ENCODE measurements at regions not wholly inside any gene's neighbourhood (a gene's known extent, or its start where the extent isn't known, plus 50 kb on each side); places are given as distances from the start of the nearest gene placed in this dataset.

DNA sequence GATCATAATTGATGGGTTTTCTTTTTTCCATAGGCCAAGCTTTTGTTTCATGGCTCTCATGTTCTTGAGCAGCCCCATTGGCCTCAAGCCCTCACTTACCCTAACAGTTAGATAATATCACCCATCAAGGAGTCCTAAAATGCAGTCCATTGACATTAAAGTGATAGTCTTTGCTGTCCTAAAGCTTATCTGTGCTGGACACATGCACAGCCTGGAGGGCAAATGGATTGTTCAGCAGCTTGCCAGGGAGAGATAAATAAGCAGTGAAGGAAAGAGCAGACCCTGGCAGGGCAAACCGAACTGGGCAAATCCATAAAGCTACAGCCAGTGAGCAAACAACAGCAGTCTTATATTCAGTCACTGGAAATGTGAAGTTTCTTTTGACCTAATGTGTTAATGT lies 199.6 kb upstream of the MID1 start:
- no peak for DNase-seq

DNA sequence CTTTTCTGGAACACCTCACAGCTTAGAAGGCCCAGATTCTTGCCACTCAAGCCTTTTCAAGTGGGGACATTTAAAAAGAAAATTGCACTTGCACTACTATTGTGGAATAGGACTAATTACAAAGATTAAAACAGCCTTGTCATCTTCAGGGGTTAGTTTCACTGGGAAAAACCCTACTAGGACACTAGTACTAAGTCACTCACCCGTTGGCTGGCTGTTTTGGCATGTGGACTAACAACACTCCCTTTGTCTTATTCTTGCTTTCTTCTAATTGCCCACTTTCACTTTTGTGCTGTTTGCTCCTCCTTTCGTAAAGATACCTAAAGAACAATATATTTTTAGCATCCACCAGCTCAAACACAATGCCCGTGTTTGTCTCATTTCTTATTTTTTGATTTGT lies 200.9 kb upstream of the MID1 start:
- no peak for DNase-seq

DNA sequence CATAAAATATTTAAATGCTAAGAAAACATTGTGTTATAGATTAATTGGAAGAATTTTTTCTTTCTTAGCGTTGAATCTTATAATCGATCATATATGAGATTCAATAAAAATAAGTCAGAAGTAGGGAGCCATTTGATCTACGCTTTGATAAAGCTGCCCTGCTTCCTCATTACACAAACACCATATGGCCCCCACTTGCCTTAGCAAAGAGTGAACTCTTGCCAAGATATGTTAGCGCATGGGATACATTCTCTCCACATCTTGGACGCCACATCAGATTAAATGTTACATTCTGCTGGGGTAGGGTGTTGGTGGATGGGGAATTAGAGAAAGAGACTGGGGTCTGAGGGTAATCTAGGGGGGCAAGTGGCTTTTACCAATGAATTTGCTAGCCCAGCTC lies 207.7 kb upstream of the MID1 start:
- no peak for DNase-seq

DNA sequence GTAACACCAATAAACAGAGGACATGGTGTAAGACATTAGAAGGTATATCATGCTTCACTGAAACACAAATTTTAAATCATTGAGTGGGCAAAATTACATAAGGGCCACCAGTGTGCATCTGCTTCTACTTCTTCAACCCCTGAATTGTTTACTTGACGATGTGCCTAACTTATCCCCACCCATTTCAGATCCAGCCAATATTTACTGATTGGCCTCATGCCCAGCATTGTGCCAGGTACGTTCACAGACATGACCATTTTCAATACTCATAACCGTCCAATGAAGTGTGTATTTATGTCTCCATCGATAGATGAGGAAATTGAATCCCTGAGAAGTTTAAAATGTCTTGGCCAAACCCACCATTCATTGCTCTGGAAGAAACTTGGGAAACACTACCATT lies 208.3 kb upstream of the MID1 start:
- no peak for DNase-seq

DNA sequence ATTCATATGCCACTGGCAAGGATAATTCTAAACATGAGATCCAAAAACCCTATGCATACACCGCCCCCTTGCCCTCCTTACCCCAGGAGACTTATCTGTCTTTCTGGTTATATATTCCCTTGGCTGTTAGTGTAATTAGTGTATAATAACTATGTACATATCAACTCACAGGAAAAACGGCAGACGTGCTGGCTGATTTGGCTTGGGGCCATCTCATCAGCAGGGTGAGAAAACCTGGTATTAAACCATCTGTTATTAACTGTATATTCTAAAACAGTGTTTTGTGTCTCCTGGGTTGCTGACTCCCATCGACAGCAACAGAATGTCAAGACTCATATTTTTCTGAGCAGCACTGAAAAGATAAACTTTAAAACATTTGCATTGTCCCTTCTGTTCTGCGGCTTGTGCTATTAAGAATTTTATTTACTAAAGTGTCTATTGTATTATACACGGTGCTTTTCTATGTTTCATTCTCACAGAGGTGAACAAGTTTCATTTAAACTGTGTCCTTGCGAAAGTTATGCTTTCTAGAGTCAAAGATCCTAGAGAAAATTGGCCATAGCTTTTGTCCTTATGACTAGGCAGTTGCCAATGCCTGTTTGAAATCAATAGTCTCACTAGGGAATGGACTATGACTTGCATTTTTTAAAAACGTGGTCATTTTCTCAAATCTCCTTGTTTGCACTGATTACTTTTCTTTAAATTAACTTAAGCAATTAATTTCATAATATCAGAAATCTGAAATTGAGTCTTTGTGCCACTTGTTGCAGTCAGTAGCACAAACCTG lies 211.5 kb upstream of the MID1 start:
- no peak for DNase-seq

DNA sequence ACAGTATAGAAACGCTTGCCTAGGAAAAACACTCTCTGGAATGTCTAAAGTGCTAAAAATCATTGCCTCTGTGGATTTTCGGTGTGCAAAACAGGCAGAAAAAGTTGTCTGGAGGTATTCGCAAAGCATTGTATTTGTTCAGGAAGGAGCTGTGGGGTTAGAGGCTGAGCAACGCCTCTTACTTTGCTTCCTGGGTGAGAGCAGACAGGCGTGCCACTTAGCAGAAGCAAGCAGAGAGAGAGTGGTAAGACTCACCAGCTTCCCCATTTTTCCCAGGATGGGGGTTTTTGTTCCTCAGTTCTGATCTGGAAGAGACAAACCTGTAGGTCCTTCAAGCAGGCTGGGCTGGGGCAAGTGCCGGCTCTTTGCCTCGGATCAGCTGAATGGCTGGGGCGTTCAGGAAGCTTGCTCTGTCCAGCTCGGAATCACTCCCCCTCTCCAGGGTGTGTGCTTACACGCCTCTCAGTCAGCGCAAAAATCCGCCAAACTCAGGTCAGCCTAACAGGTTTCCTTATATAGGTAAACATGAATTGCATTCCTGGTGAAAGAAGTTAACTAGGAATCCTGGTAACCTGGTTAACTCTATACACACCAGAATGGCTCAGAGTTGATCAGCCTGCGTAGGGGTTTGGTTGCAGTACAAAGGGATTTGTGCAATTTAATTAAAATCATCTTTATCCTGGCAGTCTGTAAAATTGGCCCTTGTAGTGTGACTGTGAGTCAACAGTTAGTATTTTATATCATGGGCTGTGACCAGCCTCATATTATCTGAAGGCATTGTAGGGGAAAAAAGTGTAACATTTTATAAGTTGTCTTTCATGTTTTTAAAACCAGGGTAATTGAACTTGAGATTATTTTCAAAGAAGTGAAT lies 213.1 kb upstream of the MID1 start:
- peak; percentile 22 for DNase-seq

DNA sequence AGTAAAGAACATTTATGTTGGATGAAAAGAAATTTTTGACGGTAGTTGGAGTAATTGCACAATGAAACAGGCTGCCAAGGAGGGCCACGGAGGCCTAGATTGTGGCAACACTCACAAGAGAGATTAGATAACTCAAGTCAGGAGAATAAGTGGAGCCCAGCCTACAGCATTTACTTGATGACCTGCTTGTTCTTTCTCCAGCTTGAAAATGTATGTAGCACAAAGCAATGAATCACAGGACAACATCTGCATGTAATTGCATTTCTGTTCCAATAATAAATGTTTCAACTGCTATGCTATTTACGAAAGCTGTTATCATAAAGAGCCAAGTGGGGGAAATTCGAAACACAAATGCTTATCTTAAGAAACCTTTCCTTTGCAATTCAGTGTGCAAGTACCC lies 221.2 kb upstream of the MID1 start:
- DNase-seq: peak; percentile 42

DNA sequence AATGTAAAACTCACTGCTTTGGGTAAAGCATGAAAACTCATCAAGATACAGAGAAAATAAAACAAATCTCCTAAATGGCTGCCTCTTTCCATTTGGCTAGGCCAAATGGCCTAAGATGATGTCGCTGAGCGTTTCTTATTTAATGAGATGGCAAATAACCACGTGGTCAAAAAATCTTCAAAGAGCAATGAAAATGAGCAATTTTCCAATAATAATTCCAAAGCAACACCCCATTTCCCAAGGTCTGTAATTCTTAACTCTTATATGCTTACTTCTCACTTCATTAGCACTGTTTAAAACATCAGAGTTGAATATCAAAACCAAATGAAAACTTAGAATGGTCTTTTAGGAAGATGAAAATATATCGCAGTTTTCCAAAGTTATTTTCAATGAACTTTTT lies 222.3 kb upstream of the MID1 start:
- no peak for DNase-seq

DNA sequence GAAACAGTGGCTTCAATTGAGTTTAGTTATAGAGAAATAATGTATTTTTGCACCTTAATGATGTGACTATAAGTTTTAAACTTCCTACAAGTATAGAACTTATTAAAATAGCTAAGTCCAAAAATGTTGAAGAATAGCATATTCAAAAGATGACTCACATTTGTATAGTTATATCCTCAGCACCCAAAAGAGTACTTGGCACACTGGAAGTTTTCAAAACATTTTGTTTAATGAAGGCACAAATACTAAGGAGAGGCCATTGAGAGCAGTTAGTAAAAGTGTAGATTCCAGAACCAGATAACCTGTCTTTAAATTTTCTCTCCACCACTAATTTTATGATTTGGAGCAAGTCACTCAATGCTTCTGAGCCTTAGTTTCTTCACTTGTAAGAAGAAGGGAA lies 226.9 kb upstream of the MID1 start:
- peak; percentile 30 for DNase-seq

DNA sequence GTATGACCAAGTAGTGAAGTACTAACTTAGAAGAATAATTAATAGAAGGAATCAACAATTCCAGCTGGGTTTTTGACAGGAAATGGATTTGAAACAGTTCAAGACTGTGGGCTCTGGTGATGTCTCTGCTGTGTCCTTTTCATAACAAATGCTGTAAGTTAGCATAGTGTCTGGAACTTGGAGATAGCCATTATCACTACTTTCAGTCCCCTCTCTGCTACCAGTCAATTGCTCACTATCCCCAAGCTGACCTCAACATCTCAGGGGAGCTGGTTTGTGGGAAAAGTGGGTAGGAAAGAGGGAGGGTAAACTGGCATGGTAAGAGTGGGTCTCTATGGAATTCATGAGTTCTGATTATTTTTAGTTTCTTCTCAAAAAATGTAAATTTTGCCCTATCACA lies 231.4 kb upstream of the MID1 start:
- DNase-seq: no peak

DNA sequence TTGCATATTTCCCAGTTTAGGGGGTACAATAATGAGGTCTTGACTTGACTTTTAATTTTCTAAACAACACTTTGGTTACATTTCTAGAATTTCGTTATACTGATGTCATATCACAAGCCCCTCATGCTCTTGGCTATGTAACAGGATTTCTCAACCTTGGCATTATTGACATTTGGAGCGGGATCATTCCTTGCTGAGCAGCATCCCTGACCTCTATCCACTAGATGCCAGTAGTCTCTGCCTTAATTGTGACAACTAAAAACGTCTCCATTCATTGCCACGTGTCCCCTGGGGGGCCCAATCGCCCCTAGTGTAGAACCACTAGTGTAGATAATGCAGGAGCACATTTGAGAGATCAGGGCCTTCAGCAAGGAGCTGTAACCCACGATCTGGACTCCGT lies 234.2 kb upstream of the MID1 start:
- no peak for DNase-seq

DNA sequence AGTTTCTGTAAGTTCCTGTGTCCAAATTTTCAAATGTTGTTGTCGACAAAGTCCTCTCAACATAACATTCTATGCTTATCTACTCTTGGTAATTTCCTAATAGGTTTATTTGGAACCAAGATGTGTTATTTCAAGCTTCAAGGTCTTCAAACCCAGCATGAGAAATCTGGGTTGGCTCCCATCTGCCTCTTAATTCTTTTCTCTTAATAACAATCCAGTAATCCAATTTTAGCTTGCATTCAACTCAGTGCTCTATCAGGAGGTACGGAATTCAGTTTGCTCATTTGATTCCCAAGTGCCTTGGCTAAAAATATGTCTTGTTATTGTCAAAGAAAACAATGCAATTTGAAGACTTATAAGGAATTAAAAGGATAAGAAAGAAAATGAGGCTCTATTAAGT lies 235.5 kb upstream of the MID1 start:
- no peak for DNase-seq

DNA sequence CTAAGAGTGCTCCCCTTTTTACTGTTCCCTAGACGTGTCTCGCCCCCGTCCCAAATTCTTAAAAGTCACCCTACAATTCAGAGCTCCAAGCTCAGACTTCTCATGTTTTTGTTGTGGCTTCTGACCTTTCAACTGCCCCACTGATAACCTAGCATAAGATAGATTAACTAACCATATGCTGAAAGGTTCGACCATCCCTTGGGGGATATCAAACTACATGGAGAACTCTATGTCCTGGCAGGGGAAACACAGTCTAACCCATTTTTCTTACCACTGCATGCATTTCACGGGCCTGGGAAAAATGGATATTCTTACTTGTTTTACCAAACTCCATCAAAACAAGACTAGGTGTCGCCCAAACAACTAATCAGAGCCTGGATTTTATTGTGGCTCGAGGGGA lies 236.4 kb upstream of the MID1 start:
- no peak for DNase-seq

DNA sequence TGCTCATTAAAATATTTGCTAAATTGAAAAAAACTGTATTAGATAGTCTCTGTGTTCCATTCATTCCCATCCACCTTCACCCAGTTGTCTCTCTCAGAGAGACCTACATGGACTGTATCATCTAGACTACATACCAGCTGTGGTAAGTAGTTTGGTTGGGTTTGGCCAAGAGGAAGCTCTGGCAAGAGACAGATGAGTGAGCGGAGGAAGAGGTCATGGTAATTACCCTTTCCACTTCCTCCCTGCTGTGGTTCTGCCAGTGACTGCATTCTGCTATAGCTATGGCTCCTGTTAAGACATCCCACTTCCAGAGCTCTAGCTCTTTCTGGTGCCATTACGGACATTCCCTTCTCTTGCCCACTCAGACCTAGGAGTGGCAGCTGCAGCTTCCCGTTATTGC lies 239.0 kb upstream of the MID1 start:
- DNase-seq: no peak

DNA sequence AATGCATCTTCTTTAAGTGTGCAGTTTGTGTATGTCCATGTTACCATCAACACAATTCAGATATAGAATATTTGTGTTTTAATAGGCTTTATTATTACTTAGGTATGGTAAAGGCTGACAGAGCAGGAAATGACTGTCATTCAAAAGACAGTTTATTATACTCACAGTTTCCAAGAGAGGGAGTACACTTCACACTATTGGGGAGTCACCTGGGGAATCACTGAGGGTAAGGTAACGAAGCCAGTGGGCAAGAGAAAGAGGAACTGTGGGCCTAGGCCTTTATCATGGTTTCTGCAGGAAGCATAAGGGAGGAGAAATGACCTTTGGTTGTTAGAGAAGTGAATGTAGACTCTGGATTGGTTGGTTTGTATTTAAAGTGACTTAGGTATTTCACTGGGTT lies 235.1 kb upstream of the HCCS start:
- DNase-seq: no peak

DNA sequence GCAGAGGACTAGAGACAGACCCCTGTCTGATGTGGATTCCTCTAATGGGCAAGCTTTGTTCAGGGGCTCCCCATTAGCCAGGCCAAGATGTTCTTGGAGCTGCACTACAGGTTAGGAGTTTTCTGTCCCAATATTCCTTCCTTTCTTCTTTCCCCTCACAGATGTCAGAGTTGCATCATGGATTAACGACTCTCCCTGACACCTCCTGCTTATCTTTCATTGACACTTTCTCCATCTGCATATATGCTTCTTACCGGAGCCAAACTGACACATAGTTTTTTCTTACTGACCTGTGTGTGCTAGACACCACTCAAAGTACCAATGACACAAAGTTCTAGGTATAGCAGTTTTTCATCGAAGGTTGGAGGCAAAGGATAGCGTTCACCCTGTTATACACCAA lies 228.6 kb upstream of the HCCS start:
- DNase-seq: no peak

DNA sequence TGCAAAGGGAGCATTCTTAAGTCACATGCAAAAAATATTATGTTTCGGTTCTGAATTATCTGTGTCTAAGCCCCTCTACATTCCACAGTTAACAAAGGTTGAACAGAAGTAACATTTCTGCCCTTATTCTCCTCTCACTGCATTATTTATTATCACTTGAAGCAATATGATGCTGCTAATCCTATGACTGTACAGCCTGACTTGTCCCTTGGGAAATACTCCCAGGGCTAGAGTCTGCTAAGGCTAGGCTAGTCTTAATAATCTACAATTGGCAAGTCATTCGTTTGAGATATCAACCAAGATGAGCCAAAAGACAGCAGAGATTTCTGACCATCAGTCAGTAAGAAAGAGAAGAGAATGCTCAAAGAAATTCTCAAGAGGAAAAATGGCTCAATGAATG lies 226.9 kb upstream of the HCCS start:
- DNase-seq: peak; percentile 82

DNA sequence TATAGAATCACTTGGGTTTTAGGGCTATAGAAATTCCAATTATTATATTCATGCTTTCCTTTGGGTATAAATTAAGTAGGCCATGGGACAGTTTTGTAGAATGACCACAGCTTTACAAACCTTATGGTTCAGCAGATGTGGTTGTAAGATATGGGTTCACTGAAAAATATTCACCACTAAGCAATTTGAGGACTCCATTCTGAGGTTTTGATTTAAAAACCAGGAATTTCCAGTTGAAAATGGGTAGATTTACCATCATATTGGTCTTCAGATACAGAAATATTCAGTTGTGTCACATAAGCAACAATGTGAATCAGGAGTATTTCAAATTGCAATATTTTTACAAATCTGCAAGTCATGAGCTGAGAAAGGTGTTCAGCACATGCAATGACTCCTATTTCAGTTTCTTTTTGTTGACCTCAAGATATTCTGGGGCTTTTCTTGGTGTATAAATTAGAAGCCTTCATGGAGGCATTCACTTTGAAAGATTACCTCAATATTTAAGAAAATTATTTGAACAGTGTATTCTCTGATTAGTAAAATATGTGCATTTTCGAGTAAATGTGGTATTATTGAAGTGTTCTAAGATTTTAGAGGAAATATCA lies 218.4 kb upstream of the HCCS start:
- DNase-seq: peak; percentile 77

DNA sequence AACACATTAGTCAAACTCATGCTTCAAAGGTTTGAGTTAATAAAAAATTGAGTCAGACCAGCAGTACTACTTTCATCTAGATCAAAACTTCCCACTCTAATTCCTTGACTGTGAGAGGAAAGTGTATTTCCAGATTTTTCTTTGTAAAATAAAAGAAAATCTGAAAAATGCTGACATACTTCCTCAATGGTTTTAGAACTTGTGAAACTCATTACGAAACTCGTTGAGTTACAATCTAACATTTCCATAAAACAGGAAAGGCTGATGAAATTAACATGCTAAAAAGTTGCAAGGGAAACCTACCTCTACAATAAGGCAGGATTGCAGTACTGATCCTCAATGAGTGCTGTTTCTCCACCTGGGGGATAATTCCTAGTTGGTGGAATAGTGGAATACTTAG lies 217.8 kb upstream of the HCCS start:
- peak; percentile 23 for DNase-seq

DNA sequence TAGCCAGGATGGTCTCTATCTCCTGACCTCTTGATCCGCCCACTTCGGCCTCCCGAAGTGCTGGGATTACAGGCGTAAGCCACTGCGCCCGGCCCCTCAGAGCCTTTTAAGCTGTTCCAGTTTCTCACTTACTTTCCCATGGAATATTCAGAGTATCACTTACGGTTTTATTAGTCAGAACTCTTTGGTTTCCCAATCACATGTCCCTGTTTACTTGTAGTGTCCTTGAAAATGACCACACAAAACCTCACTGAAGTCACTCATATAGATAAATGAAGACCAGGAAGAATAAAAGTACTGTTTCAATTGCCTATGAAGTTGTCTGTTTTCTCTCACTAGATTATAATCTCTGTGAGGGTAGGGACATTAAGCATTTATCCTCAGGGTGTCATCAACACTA lies 217.2 kb upstream of the HCCS start:
- no peak for DNase-seq

DNA sequence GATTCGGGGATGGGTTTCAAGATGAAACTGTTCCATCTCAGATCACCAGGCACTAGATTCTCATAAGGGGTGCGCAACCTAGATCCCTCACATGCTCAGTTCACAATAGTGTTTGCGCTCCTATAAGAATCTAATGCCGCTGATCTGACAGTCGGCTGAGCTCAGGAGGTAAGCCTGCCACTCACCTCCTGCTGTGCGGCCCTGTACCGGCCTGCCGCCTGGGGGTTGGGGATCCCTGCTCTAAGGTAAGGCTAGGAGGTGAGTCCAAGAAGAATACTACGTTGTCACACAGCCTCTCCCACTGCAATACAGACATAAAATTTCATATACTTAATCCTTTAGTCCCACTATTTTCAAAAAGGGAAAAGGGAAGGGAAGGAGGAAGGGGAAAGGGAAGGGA lies 213.4 kb upstream of the HCCS start:
- no peak for DNase-seq

DNA sequence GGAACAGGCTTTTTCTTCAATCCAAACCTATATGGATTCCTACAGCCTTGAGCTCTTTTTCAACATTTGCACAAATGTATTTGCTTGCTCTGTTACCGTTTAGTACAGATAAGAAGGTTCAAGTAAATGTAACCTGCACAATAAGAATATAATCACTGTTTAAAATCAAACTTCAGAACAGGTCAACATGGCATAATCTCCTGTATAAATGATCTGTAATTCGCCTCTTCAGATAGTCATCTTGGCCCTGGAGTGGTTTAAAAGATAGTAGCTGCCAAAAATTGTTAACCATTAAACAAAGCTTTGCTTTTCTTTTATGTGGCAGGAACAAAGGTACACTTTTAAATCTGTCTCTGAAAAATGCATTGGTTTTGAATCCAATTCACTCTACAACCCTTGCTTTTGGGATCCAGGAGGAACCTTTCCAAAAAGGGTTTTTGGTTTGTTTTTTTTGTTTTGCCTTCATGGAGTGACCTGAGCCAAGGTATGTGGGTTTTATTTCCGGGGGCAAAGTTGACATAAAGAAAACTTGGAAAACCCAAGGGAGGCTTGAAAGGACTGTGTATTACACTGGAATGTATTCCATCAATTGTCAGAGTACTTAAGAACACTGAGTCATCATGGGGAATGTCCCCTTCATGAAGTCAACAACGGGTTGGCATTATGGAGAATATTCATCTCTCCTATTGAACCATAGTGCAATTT lies 210.4 kb upstream of the HCCS start:
- DNase-seq: peak; percentile 67

DNA sequence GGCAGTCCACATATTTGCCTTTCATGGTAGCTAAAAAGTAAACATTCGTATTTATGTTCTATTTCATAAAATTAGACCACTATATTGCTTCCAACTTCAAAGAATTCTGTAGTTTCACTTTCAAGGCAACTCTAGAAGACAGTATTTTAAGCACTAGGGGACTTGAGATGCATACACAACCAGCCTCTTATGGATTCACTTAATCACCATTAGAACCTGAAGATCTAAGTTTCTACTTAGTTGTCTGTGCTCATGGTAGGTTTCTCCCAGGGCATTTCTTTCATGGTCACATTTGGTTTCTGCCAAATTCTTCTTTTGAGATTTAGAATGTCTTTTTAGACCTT lies 209.9 kb upstream of the HCCS start:
- DNase-seq: no peak

DNA sequence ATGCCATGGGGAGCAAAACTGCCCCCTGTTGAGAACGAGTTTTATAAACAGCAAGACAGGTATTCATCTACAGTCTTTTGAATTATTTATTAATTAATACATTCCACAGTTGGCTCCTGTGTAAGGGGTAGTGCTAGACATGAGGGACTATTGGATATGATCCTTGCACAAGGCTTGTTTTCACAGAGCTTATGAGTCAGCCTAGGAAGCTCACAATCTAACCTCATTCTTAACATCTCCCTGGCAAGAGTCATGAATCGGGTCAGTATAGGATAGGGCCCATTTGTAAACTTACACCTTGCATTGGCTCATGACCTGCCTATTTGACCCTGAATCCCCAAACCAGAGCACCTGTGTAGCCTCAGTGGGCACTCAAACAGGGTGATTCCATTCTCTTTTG lies 209.1 kb upstream of the HCCS start:
- DNase-seq: peak; percentile 61
